ENCODE measurements at regions not wholly inside any gene's neighbourhood (a gene's known extent, or its start where the extent isn't known, plus 50 kb on each side); places are given as distances from the start of the nearest gene placed in this dataset.

GRCh38 chr1:55284856-55285255 lies 69.7 kb upstream of the USP24 start (continued):
- no peak for TF ChIP-seq NFYB (IDR thresholded peaks at IDR 0.05; ENCODE audit: insufficient read depth, low read depth, low read length)
- TF ChIP-seq CTCF (IDR thresholded peaks at IDR 0.05 in 2 of 3, conservative IDR thresholded peaks at IDR 0.05 in 1 of 3; ENCODE audit: control insufficient read depth in 2 of 3, extremely low read depth in 1 of 3, insufficient read depth in 1 of 3, low read depth in 3 of 3, low read length in 3 of 3), result peak; percentile 43 to 53 (median 49); a peak in 5 of 6 replicates
- no peak for TF ChIP-seq IRF4 (IDR thresholded peaks at IDR 0.05; ENCODE audit: low read depth, low read length)
- TF ChIP-seq BRCA1 (IDR thresholded peaks at IDR 0.05; ENCODE audit: low read depth, low read length), result no peak
- no peak for TF ChIP-seq ZNF687 (IDR thresholded peaks at IDR 0.05)
- TF ChIP-seq ZNF622 (IDR thresholded peaks at IDR 0.05), result no peak
- TF ChIP-seq RB1 (IDR thresholded peaks at IDR 0.05; ENCODE audit: borderline replicate concordance), result no peak
- TF ChIP-seq TAF1 (IDR thresholded peaks at IDR 0.05; ENCODE audit: borderline replicate concordance, low read depth, low read length), result no peak
- TF ChIP-seq RFX5 (IDR thresholded peaks at IDR 0.05; ENCODE audit: low read depth, low read length), result no peak
- no peak for TF ChIP-seq DPF2 (IDR thresholded peaks at IDR 0.05)
- peak; percentile 81 for TF ChIP-seq RAD21 (IDR thresholded peaks at IDR 0.05; ENCODE audit: insufficient read depth, low read depth, low read length)
- TF ChIP-seq GABPA (IDR thresholded peaks at IDR 0.05; ENCODE audit: low read depth), result no peak
- no peak for TF ChIP-seq USF2 (IDR thresholded peaks at IDR 0.05; ENCODE audit: borderline replicate concordance, low read depth, low read length)
- TF ChIP-seq, protein P1, sequence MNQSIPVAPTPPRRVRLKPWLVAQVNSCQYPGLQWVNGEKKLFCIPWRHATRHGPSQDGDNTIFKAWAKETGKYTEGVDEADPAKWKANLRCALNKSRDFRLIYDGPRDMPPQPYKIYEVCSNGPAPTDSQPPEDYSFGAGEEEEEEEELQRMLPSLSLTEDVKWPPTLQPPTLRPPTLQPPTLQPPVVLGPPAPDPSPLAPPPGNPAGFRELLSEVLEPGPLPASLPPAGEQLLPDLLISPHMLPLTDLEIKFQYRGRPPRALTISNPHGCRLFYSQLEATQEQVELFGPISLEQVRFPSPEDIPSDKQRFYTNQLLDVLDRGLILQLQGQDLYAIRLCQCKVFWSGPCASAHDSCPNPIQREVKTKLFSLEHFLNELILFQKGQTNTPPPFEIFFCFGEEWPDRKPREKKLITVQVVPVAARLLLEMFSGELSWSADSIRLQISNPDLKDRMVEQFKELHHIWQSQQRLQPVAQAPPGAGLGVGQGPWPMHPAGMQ (IDR thresholded peaks at IDR 0.05; ENCODE audit: borderline replicate concordance), result no peak
- no peak for TF ChIP-seq MEF2B (IDR thresholded peaks at IDR 0.05; ENCODE audit: partially characterized antibody, poor library complexity, severe bottlenecking)
- TF ChIP-seq RCOR1 (conservative IDR thresholded peaks at IDR 0.05; ENCODE audit: low read depth, low read length), result no peak
